ENCODE measurements at regions not wholly inside any gene's neighbourhood (a gene's known extent, or its start where the extent isn't known, plus 50 kb on each side); places are given as distances from the start of the nearest gene placed in this dataset.
"Not testable (repeated sequence)": the region's sequence is repeated elsewhere in the genome, so short reads cannot be mapped to it uniquely, and the experiment has no call there.

DNA sequence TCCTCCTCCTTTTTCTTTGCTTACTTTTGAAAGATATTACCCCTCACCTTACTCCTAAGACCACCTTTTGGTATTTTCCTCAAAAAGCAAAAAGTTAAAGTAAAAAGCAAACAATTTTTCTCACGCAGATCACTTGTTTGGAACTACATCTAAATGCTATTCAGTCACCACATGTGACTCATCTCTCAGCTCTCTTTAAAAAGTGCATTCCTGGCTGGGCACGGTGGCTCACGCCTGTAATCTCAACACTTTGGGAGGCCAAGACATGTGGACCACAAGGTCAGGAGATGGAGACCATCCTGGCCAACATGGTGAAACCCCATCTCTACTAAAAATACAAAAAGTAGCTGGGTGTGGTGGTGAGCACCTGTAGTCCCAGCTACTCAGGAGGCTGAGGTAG lies 218.0 kb downstream of the HS3ST3B1 start:
- H3K4me3 ChIP-seq (ENCODE audit: insufficient read depth in 1 of 2, low read depth in 1 of 2, low read length in 2 of 2); H3K14ac ChIP-seq (ENCODE audit: low read length in 2 of 2); H3K27ac ChIP-seq (ENCODE audit: low read length, poor library complexity, severe bottlenecking); H3K27me3 ChIP-seq (ENCODE audit: control insufficient read depth in 1 of 2, insufficient read depth in 1 of 2, low read length in 2 of 2); H2AFZ ChIP-seq (ENCODE audit: low read depth, low read length); H3K9me3 ChIP-seq (ENCODE audit: control insufficient read depth, low read length); H2BK5ac ChIP-seq (ENCODE audit: low read depth, low read length, poor library complexity, severe bottlenecking); H3K23ac ChIP-seq (ENCODE audit: low read length in 2 of 2); H3K4ac ChIP-seq (ENCODE audit: low read depth in 1 of 2, low read length in 2 of 2); H3K18ac ChIP-seq (ENCODE audit: low read depth in 1 of 2, low read length in 2 of 2); H3K4me1 ChIP-seq (ENCODE audit: control insufficient read depth, insufficient read depth, low read depth, low read length); H3K4me2 ChIP-seq (ENCODE audit: low read length, poor library complexity, severe bottlenecking); H2AK5ac ChIP-seq (ENCODE audit: low read length, severe bottlenecking); H2BK12ac ChIP-seq (ENCODE audit: low read length in 2 of 2); H2BK120ac ChIP-seq (ENCODE audit: low read depth, low read length); H4K91ac ChIP-seq (ENCODE audit: low read length); H3K79me1 ChIP-seq (replicated peaks; ENCODE audit: low read length, poor library complexity, severe bottlenecking); H3K9ac ChIP-seq (ENCODE audit: low read length); H4K8ac ChIP-seq (ENCODE audit: low read length); H2BK15ac ChIP-seq (ENCODE audit: low read depth, poor library complexity, severe bottlenecking); H3K36me3 ChIP-seq (ENCODE audit: control insufficient read depth in 1 of 2, insufficient read depth in 2 of 2, low read depth in 1 of 2, low read length in 2 of 2): not testable (repeated sequence)
- WGBS: 27% methylated on average over 3 of the region's 3 CpGs
- peak; percentile 27 for DNase-seq

DNA sequence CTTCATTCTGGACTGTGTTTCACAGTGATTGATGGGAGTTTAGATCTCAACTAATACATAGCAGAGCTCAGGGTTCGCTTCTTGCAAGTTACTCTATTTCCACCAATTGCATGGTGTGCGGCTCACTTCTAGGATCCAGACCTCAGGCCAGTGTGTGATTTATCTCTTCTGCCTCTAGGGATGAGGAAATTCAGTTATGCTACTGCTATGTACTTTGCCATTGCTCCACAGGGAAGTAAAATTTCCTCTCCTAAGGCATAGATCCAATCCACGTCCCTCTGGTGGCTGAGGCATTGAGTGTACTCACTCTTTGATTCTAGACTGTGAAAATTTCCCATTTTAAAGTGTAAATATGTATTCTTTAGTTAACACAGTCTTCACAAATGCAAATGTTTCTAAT lies 214.1 kb downstream of the HS3ST3B1 start:
- H4K8ac ChIP-seq (ENCODE audit: low read length): no peak overlapping the region
- WGBS: 66% methylated on average over 2 of the region's 3 CpGs
- no peaks in the 10 kb centered on the region for H3K4me1 ChIP-seq (ENCODE audit: control insufficient read depth, insufficient read depth, low read depth, low read length)
- H3K9ac ChIP-seq (ENCODE audit: low read length): no peak overlapping the region
- H3K14ac ChIP-seq (ENCODE audit: low read length in 2 of 2): no peak overlapping the region
- no peak overlapping the region for H2AFZ ChIP-seq (ENCODE audit: low read depth, low read length)
- H3K4ac ChIP-seq (ENCODE audit: low read depth in 1 of 2, low read length in 2 of 2): no peak overlapping the region
- H3K23ac ChIP-seq (ENCODE audit: low read length in 2 of 2): no peak overlapping the region
- H3K9me3 ChIP-seq (ENCODE audit: control insufficient read depth, low read length): no peaks in the 10 kb centered on the region
- no peak overlapping the region for H3K18ac ChIP-seq (ENCODE audit: low read depth in 1 of 2, low read length in 2 of 2)
- no peak overlapping the region for H3K4me3 ChIP-seq (ENCODE audit: insufficient read depth in 1 of 2, low read depth in 1 of 2, low read length in 2 of 2)
- DNase-seq: peak; percentile 40
- no peak overlapping the region for H2BK120ac ChIP-seq (ENCODE audit: low read depth, low read length)
- no peak overlapping the region for H2BK5ac ChIP-seq (ENCODE audit: low read depth, low read length, poor library complexity, severe bottlenecking)
- no peak overlapping the region for H4K91ac ChIP-seq (ENCODE audit: low read length)
- no peak overlapping the region for H2AK5ac ChIP-seq (ENCODE audit: low read length, severe bottlenecking)
- no peak overlapping the region for H3K4me2 ChIP-seq (ENCODE audit: low read length, poor library complexity, severe bottlenecking)
- H3K36me3 ChIP-seq (ENCODE audit: control insufficient read depth in 1 of 2, insufficient read depth in 2 of 2, low read depth in 1 of 2, low read length in 2 of 2): no peaks in the 10 kb centered on the region
- no peaks in the 10 kb centered on the region for H3K79me1 ChIP-seq (replicated peaks; ENCODE audit: low read length, poor library complexity, severe bottlenecking)
- no peak overlapping the region for H3K27ac ChIP-seq (ENCODE audit: low read length, poor library complexity, severe bottlenecking)
- H2BK15ac ChIP-seq (ENCODE audit: low read depth, poor library complexity, severe bottlenecking): no peak overlapping the region
- no peak overlapping the region for H2BK12ac ChIP-seq (ENCODE audit: low read length in 2 of 2)
- H3K27me3 ChIP-seq (ENCODE audit: control insufficient read depth in 1 of 2, insufficient read depth in 1 of 2, low read length in 2 of 2): no peaks in the 10 kb centered on the region

DNA sequence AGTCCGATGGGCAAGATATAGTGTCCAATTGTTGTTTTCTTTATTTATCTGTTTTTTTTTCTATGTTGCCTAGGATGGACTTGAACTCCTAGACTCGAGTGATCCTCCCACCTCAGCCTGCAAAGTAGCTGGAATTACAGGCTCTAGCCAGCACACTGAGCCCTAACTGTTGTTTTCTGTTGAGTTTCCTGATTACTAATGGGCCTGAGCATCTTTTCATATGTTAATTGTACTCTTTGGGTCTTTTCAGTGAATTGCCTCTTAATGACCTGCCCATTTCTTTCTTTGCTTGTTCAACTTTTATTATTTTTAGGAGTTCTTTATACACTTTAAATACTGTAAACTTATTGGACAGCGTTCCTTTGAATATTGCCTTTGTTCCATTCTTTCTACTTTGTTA lies 213.0 kb downstream of the HS3ST3B1 start:
- H3K9me3 ChIP-seq (ENCODE audit: control insufficient read depth, low read length): no peaks in the 10 kb centered on the region
- H2AK5ac ChIP-seq (ENCODE audit: low read length, severe bottlenecking): no peak overlapping the region
- H2BK12ac ChIP-seq (ENCODE audit: low read length in 2 of 2): no peak overlapping the region
- no peak overlapping the region for H3K18ac ChIP-seq (ENCODE audit: low read depth in 1 of 2, low read length in 2 of 2)
- H2BK5ac ChIP-seq (ENCODE audit: low read depth, low read length, poor library complexity, severe bottlenecking): no peak overlapping the region
- H3K9ac ChIP-seq (ENCODE audit: low read length): no peak overlapping the region
- no peak overlapping the region for H4K91ac ChIP-seq (ENCODE audit: low read length)
- H3K79me1 ChIP-seq (replicated peaks; ENCODE audit: low read length, poor library complexity, severe bottlenecking): no peaks in the 10 kb centered on the region
- no peak overlapping the region for H2AFZ ChIP-seq (ENCODE audit: low read depth, low read length)
- no peak overlapping the region for H3K4ac ChIP-seq (ENCODE audit: low read depth in 1 of 2, low read length in 2 of 2)
- no peak overlapping the region for H4K8ac ChIP-seq (ENCODE audit: low read length)
- H3K4me3 ChIP-seq (ENCODE audit: insufficient read depth in 1 of 2, low read depth in 1 of 2, low read length in 2 of 2): no peak overlapping the region
- H3K4me1 ChIP-seq (ENCODE audit: control insufficient read depth, insufficient read depth, low read depth, low read length): no peaks in the 10 kb centered on the region
- H2BK120ac ChIP-seq (ENCODE audit: low read depth, low read length): no peak overlapping the region
- H3K23ac ChIP-seq (ENCODE audit: low read length in 2 of 2): no peak overlapping the region
- H3K36me3 ChIP-seq (ENCODE audit: control insufficient read depth in 1 of 2, insufficient read depth in 2 of 2, low read depth in 1 of 2, low read length in 2 of 2): no peaks in the 10 kb centered on the region
- no peak overlapping the region for H3K27ac ChIP-seq (ENCODE audit: low read length, poor library complexity, severe bottlenecking)
- WGBS: 86% methylated on average over 1 of the region's 3 CpGs
- H3K27me3 ChIP-seq (ENCODE audit: control insufficient read depth in 1 of 2, insufficient read depth in 1 of 2, low read length in 2 of 2): no peaks in the 10 kb centered on the region
- no peak overlapping the region for H3K4me2 ChIP-seq (ENCODE audit: low read length, poor library complexity, severe bottlenecking)
- no peak overlapping the region for H2BK15ac ChIP-seq (ENCODE audit: low read depth, poor library complexity, severe bottlenecking)
- H3K14ac ChIP-seq (ENCODE audit: low read length in 2 of 2): no peak overlapping the region
- no peak for DNase-seq

DNA sequence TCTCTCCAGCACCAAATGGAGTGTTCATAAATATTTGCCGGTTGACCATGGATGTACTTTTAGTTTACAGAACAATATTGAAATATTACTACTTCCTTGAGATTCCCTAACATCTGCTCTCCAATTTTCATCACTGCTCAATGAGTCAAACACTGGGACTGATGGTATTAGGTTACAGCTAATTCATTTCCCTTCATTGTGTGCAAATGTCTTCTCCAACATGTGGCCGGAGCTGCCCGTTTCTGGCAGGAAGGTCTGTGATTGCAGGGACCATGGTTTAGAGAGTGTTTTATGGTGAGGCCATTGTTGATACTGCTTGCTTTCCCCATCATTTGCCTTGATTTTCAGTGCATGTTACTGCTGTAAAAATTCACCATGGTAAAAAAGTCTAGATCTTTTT lies 209.3 kb downstream of the HS3ST3B1 start:
- Histone ChIP-seq H3K4ac (ENCODE audit: low read depth in 1 of 2, low read length in 2 of 2) (no peak overlapping the region), H2BK5ac (ENCODE audit: low read depth, low read length, poor library complexity, severe bottlenecking) (no peak overlapping the region), H3K18ac (ENCODE audit: low read depth in 1 of 2, low read length in 2 of 2) (no peak overlapping the region), H3K14ac (ENCODE audit: low read length in 2 of 2) (no peak overlapping the region), H3K27ac (ENCODE audit: low read length, poor library complexity, severe bottlenecking) (no peak overlapping the region), H2BK15ac (ENCODE audit: low read depth, poor library complexity, severe bottlenecking) (no peak overlapping the region), H4K8ac (ENCODE audit: low read length) (no peak overlapping the region), H3K79me1 (replicated peaks; ENCODE audit: low read length, poor library complexity, severe bottlenecking) (no peaks in the 10 kb centered on the region), H2AK5ac (ENCODE audit: low read length, severe bottlenecking) (no peak overlapping the region), H3K27me3 (ENCODE audit: control insufficient read depth in 1 of 2, insufficient read depth in 1 of 2, low read length in 2 of 2) (no peaks in the 10 kb centered on the region), H3K4me1 (ENCODE audit: control insufficient read depth, insufficient read depth, low read depth, low read length) (no peaks in the 10 kb centered on the region), H3K4me3 (ENCODE audit: insufficient read depth in 1 of 2, low read depth in 1 of 2, low read length in 2 of 2) (no peak overlapping the region), H3K4me2 (ENCODE audit: low read length, poor library complexity, severe bottlenecking) (no peak overlapping the region), H2BK12ac (ENCODE audit: low read length in 2 of 2) (no peak overlapping the region), H3K23ac (ENCODE audit: low read length in 2 of 2) (no peak overlapping the region), H3K36me3 (ENCODE audit: control insufficient read depth in 1 of 2, insufficient read depth in 2 of 2, low read depth in 1 of 2, low read length in 2 of 2) (no peaks in the 10 kb centered on the region), H4K91ac (ENCODE audit: low read length) (no peak overlapping the region), H2BK120ac (ENCODE audit: low read depth, low read length) (no peak overlapping the region), H2AFZ (ENCODE audit: low read depth, low read length) (no peak overlapping the region), H3K9me3 (ENCODE audit: control insufficient read depth, low read length) (no peaks in the 10 kb centered on the region), H3K9ac (ENCODE audit: low read length) (no peak overlapping the region)
- WGBS: 72% methylated on average over 2 of the region's 3 CpGs
- DNase-seq: no peak
